ENCODE measurements at regions not wholly inside any gene's neighbourhood (a gene's known extent, or its start where the extent isn't known, plus 50 kb on each side); places are given as distances from the start of the nearest gene placed in this dataset.
A peak's percentile ranks its signal among the peaks of the same experiment; 100 is the strongest.

DNA sequence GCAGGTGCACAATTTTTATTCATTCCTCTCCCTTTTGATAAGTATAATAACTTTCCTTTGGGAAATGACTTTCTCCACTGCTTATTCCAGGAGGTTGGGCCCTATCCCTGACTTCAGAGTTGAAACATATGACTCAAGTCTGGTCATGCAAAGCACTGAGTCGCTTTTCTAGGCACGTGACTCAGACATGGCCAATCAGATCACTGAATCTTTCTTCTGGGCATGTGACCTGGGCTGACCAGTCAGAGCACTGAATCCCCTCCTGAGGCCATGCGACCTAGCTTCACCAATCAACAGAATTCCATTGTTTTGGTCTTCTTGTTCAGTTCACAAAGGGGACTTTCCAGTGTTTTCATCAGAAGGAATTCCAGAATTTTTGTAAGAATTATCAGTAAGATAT lies 377.1 kb upstream of the KITLG start:
- H3K27ac ChIP-seq: no peak overlapping the region
- whole genome bisulfite sequencing, 2 donors: 89 to 90% methylated on average over 3 of the region's 3 CpGs
- H3K27me3 ChIP-seq: no peaks in the 10 kb centered on the region
- ATAC-seq (no peak), DNase-seq (no peak)
- intact Hi-C loops (cut with DNase I): no loop called here
- no peaks in the 10 kb centered on the region for H3K9me3 ChIP-seq
- H3K36me3 ChIP-seq (replicated peaks in 1 of 2; ENCODE audit: insufficient read depth in 1 of 2, low read depth in 2 of 2): no peaks in the 10 kb centered on the region
- TF ChIP-seq, protein P1, sequence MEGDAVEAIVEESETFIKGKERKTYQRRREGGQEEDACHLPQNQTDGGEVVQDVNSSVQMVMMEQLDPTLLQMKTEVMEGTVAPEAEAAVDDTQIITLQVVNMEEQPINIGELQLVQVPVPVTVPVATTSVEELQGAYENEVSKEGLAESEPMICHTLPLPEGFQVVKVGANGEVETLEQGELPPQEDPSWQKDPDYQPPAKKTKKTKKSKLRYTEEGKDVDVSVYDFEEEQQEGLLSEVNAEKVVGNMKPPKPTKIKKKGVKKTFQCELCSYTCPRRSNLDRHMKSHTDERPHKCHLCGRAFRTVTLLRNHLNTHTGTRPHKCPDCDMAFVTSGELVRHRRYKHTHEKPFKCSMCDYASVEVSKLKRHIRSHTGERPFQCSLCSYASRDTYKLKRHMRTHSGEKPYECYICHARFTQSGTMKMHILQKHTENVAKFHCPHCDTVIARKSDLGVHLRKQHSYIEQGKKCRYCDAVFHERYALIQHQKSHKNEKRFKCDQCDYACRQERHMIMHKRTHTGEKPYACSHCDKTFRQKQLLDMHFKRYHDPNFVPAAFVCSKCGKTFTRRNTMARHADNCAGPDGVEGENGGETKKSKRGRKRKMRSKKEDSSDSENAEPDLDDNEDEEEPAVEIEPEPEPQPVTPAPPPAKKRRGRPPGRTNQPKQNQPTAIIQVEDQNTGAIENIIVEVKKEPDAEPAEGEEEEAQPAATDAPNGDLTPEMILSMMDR (IDR thresholded peaks at IDR 0.05): no peak
- no peak for TF ChIP-seq POLR2A (IDR thresholded peaks at IDR 0.05)
- no peaks in the 10 kb centered on the region for H3K4me1 ChIP-seq
- H3K4me3 ChIP-seq: no peak overlapping the region

DNA sequence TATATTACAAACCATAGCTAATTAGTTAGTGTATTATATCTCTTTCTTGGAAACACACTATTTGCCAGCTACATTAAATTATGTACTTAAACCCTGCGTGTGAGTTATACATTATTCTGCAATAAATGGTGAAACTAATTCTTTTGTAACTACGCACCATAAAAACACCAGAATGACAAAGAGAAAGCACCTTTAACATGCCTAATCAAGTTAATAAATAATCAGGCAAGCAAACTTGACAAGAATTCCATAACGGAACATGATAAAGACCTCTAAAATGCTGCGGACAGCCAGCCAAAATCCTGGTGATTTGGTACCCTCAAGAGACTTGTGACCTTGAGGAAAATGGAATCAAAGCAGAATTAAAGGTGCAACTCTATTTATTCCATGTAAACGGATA lies 375.3 kb upstream of the KITLG start:
- Histone ChIP-seq H3K36me3 (replicated peaks in 1 of 2; ENCODE audit: insufficient read depth in 1 of 2, low read depth in 2 of 2) (no peaks in the 10 kb centered on the region), H3K4me3 (no peak overlapping the region), H3K9me3 (no peaks in the 10 kb centered on the region), H3K27ac (no peak overlapping the region), H3K27me3 (no peaks in the 10 kb centered on the region), H3K4me1 (no peaks in the 10 kb centered on the region)
- intact Hi-C loops (cut with DNase I): no loop called here
- no peak for ATAC-seq
- TF ChIP-seq POLR2A (IDR thresholded peaks at IDR 0.05): no peak
- TF ChIP-seq, protein P1 (IDR thresholded peaks at IDR 0.05): no peak
- no peak for DNase-seq
- 24 to 32% methylated on average over 5 of the region's 5 CpGs for WGBS, 2 donors

DNA sequence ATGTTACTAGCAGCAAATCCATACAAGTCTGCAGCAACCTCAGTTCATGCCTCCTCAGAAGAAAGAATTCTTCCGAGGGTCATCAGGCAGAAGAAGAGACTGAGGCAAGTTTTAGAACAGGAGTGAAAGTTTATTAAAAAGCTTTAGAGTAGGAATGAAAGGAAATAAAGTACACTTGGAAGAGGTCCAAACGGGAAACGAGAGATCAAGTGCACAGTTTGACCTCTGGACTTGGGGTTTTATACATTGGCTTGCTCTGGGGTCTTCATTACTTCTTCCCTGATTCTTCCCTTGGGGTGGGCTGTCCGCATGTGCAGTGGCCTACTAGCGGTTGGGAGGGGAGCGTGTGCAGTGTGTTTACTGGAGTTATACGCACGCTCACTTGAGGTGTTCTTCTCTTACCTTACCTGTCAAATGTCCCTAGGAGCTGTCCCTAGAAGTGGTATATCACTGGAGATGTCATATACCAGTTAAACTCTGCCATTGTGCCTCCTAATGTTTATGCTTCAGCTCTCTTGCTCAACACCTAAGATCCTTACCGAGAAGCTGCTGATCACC lies 372.8 kb upstream of the KITLG start:
- DNase-seq (no peak), ATAC-seq (no peak)
- WGBS, 2 donors: 85% methylated on average over 9 of the region's 9 CpGs
- Histone ChIP-seq H3K4me1 (no peaks in the 10 kb centered on the region), H3K27ac (no peak overlapping the region), H3K4me3 (no peak overlapping the region), H3K9me3 (no peaks in the 10 kb centered on the region), H3K36me3 (replicated peaks in 1 of 2; ENCODE audit: insufficient read depth in 1 of 2, low read depth in 2 of 2) (no peaks in the 10 kb centered on the region), H3K27me3 (no peaks in the 10 kb centered on the region)
- no peak for TF ChIP-seq POLR2A (IDR thresholded peaks at IDR 0.05)
- TF ChIP-seq, protein P1 (IDR thresholded peaks at IDR 0.05): no peak
- intact Hi-C loops (cut with DNase I): no loop called here

DNA sequence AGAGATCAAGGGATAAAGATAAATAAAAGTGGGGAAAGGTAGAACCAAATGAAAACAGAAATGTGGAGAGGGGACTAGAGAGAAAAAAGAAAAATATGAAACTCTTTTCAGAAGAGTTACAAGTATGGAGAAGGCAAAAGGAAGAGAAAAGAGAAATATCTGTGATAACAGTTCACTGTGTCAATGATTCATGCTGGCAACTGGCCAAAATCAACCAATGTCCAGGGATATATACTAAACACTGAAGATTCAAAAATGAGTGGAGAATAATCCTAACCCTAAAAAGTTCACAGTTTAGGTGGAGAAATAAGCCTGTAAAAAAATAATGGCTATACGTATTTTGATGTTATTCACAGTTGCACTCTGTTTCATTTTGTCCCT lies 372.3 kb upstream of the KITLG start:
- Histone ChIP-seq H3K27ac (no peak overlapping the region), H3K4me3 (no peak overlapping the region), H3K27me3 (no peaks in the 10 kb centered on the region), H3K36me3 (replicated peaks in 1 of 2; ENCODE audit: insufficient read depth in 1 of 2, low read depth in 2 of 2) (no peaks in the 10 kb centered on the region), H3K4me1 (no peaks in the 10 kb centered on the region), H3K9me3 (no peaks in the 10 kb centered on the region)
- DNase-seq: peak; percentile 13 to 22 (median 18)
- WGBS, 2 donors: 86 to 88% methylated on average over 1 of the region's 1 CpG
- TF ChIP-seq, protein P1 (IDR thresholded peaks at IDR 0.05): no peak
- TF ChIP-seq POLR2A (IDR thresholded peaks at IDR 0.05): no peak
- ATAC-seq: no peak
- intact Hi-C loops (cut with DNase I): no loop called here

DNA sequence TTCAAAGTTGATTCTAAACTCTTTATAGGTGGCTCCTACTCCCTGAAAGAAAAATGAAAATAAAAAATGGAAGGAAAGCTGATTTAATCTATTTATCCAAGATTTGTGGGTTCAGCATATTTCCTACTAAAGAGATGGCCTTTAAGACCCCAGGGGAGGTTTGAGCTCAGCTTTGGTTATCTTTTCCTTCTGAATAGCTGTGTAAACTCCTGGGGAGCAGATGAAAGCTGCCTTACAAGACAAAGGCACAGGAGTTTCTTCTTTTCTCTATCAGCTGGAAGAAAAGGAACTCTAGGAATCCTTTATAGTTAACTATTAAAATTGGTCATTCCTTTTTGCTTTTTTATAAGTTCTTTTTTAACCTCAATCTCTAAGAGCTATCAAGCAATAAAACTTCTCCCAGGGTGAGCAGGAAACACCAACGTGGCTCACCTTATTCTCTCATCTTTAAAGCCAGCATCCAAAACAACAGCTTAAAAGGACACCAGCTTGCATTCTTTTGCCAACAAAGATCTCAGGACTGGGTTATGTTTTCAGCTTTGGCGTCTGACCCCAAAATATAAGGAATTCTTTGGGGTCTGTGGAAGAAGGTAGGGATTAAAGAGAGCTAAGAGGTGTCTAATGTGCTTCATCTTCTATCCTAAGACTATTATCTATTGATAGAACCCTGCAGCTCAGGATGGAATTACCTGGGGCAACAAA lies 371.7 kb upstream of the KITLG start:
- TF ChIP-seq, protein P1 (IDR thresholded peaks at IDR 0.05): no peak
- TF ChIP-seq POLR2A (IDR thresholded peaks at IDR 0.05): no peak

More for the DNA sequence above, 371.7 kb upstream of the KITLG start:
- Histone ChIP-seq H3K4me1 (no peaks in the 10 kb centered on the region), H3K27ac (no peak overlapping the region), H3K4me3 (no peak overlapping the region), H3K36me3 (replicated peaks in 1 of 2; ENCODE audit: insufficient read depth in 1 of 2, low read depth in 2 of 2) (no peaks in the 10 kb centered on the region), H3K9me3 (no peaks in the 10 kb centered on the region), H3K27me3 (no peaks in the 10 kb centered on the region)
- intact Hi-C loops (cut with DNase I): no loop called here
- WGBS, 2 donors: 39 to 50% methylated on average over 2 of the region's 2 CpGs
- DNase-seq (no peak), ATAC-seq (no peak)
